Aorta (tissue), 5 donors: ENCODE measurements at regions not wholly inside any gene's neighbourhood (a gene's known extent, or its start where the extent isn't known, plus 50 kb on each side); places are given as distances from the start of the nearest gene placed in this dataset.
A peak's percentile ranks its signal among the peaks of the same experiment; 100 is the strongest.

Experiments
- ATAC-seq: fragments of 200-7000 bp; cut with Tn5 transposase; one replicate; pipeline ENCODE4 v1.9.1; 2022; ENCODE audit warnings: moderate library complexity; ENCODE audit not compliant: low FRiP score
- DNase-seq, 2 donors: peaks; one replicate each; pipeline ENCODE4 v3.0.0-alpha.2; 2020
- H3K27ac ChIP-seq, 2 donors: one replicate each; pipeline ENCODE4 v1.5.1; 2013; ENCODE audit warnings: low read length in 2 of 2, mild to moderate bottlenecking in 2 of 2, moderate library complexity in 2 of 2, control low read depth in 1 of 2, inconsistent platforms in 1 of 2, low read depth in 1 of 2
- H3K27me3 ChIP-seq, 2 donors: one replicate each; pipeline ENCODE4 v1.6.1; 2013; ENCODE audit warnings: control low read depth in 1 of 2, low read length in 1 of 2, mild to moderate bottlenecking in 1 of 2, moderate library complexity in 1 of 2; ENCODE audit not compliant: insufficient read depth in 2 of 2, control insufficient read depth in 1 of 2
- H3K36me3 ChIP-seq, 2 donors: one replicate each; pipeline ENCODE4 v1.6.1; 2013; ENCODE audit warnings: control low read depth in 1 of 2, low read length in 1 of 2, mild to moderate bottlenecking in 1 of 2; ENCODE audit not compliant: insufficient read depth in 2 of 2, control insufficient read depth in 1 of 2
- H3K4me1 ChIP-seq, 2 donors: one replicate each; pipeline ENCODE4 v1.6.1; 2013; ENCODE audit warnings: low read length in 2 of 2, control low read depth in 1 of 2, mild to moderate bottlenecking in 1 of 2, moderate library complexity in 1 of 2; ENCODE audit not compliant: insufficient read depth in 2 of 2, control insufficient read depth in 1 of 2
- H3K4me3 ChIP-seq, 2 donors: one replicate each; pipeline ENCODE4 v1.5.1; 2013; ENCODE audit warnings: low read length in 2 of 2, control low read depth in 1 of 2, mild to moderate bottlenecking in 1 of 2
- H3K9me3 ChIP-seq: one replicate; pipeline ENCODE4 v1.6.1; 2013; ENCODE audit warnings: mild to moderate bottlenecking, low read length; ENCODE audit not compliant: control insufficient read depth
- WGBS, 2 donors: extraction: QIAGEN DNeasy Blood & Tissue Kit; methylation state at CpG; one replicate each; pipeline ENCODE4 v1.1.7; 2013; 5-methylcytosine and 5-hydroxymethylcytosine counted together
- intact Hi-C, 2 donors: fragments of 100-400 bp; cut with DNase I; formaldehyde crosslinking; loops; one replicate each; pipeline versions ENCODE4 v1.14.2 to v1.15.0; 2022
- donor health status: healthy with polysubstance abuse.
- donor health status: Bipolar disorder and iron deficiency.
- donor health status: DM: no; HTN: no; CAD: no.
- donor health status: DM: no; HTN: no; CAD: no.
- donor health status: DM: yes; HTN: yes; CAD: no.

DNA sequence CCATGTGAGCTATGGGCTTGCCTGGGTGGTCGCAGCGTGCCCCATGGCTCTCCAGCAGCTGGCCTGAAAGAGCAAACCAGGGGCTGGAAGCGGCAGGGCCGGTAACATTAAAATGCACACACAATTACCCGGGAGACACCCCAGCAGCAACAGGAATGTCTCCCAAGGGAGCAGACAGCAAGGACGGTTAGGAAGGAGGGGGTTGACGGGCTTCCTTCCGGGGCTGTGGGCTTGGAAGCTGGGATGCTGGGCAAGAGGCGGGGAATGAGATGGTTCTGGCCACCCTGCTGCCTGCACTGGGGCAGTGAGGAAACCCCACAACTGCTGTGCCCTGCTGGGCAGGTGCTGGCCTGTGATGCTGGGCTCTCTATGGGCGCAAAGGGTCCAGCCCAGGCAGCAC lies 71.8 kb upstream of the ADAMTS2 start:
- ATAC-seq (no peak), DNase-seq (no peak)
- intact Hi-C loops: no loop called here
- H3K27ac ChIP-seq: no peak overlapping the region
- no peaks in the 10 kb centered on the region for H3K9me3 ChIP-seq
- H3K36me3 ChIP-seq: no peaks in the 10 kb centered on the region
- WGBS, 2 donors: 32 to 51% methylated on average over 8 to 10 of the region's 10 CpGs
- H3K4me1 ChIP-seq: no peaks in the 10 kb centered on the region
- no peaks in the 10 kb centered on the region for H3K27me3 ChIP-seq
- no peak overlapping the region for H3K4me3 ChIP-seq

DNA sequence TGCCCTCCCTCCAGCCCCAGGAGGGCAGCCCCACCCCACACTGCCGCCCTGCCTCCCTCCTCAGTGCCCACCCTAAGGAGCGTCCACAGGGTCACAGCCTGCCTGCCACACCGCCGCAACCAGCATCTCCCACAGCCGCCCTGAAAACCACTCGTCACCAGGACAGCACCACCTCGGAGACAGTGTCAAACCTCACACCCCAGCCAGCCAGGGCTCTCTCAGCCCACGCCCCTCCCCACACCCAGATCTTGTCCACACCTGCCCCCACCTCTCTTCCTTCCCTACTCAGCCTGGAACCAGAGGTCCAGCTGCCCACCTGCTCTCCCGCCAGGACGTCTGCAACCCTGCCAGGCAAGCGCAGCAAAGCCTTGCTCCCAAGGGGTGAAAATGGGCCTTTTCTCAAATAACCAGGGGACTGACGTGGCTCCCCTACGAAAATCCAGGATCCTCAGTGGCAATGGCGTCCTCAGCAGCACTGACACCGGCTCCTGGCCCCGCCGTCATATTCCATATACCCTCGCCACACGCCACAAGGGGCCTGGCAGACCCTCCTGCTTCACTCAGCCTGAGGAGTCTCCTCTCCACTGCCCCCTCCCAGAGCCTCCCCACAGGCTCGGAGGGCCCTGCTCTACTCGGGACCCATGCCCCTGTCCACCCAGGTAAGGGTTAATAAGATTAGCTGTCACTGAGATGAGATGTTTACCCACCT lies 71.0 kb upstream of the ADAMTS2 start:
- WGBS, 2 donors: 79 to 81% methylated on average over 17 to 21 of the region's 21 CpGs
- Histone ChIP-seq H3K9me3 (no peaks in the 10 kb centered on the region), H3K36me3 (no peaks in the 10 kb centered on the region), H3K4me3 (no peak overlapping the region), H3K4me1 (no peaks in the 10 kb centered on the region), H3K27ac (no peak overlapping the region), H3K27me3 (no peaks in the 10 kb centered on the region)
- intact Hi-C loops: no loop called here
- DNase-seq: peak in 1 of 2 donors; percentile 49
- no peak for ATAC-seq

DNA sequence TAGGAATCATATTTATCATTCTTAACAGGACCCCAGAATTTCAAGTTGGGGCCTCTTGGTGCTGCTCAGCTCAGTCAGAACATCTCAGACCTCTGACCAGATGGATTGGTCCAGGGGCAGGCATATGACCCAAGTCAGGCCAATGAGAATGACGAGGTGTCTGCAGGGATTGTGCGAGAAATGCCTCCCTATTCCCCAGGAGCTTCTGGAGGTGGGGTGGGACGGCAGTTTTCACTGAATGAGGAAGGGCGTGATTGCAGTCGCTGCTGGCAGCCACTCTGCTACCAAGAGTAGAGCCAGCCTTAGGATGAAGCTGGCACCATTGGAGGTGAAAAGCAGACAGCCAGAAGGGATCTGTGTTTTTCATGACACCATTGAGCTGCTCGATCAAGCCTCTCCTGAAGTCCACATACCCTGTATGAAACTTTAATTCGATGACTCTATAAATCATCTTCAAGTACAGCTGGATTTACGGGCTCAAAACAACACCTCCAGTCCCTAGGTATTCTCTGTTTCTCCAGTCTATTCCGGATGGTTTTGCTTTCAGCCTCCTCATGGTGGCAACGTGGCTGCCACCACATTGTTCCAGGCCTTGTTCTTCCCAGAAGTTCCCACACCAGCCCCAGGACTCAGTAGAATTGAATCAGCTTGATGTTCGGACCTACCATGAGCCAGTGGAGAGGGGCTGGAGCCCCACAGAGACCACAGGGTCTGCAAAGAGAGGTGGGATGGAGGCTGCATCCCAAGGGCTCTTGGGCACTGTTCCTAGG lies 70.2 kb upstream of the ADAMTS2 start:
- H3K4me1 ChIP-seq: no peaks in the 10 kb centered on the region
- ATAC-seq (no peak), DNase-seq (no peak)
- intact Hi-C loops: no loop called here
- H3K9me3 ChIP-seq: no peaks in the 10 kb centered on the region
- no peaks in the 10 kb centered on the region for H3K27me3 ChIP-seq
- WGBS, 2 donors: 90 to 91% methylated on average over 11 of the region's 11 CpGs
- no peaks in the 10 kb centered on the region for H3K36me3 ChIP-seq
- no peak overlapping the region for H3K27ac ChIP-seq
- H3K4me3 ChIP-seq: no peak overlapping the region

DNA sequence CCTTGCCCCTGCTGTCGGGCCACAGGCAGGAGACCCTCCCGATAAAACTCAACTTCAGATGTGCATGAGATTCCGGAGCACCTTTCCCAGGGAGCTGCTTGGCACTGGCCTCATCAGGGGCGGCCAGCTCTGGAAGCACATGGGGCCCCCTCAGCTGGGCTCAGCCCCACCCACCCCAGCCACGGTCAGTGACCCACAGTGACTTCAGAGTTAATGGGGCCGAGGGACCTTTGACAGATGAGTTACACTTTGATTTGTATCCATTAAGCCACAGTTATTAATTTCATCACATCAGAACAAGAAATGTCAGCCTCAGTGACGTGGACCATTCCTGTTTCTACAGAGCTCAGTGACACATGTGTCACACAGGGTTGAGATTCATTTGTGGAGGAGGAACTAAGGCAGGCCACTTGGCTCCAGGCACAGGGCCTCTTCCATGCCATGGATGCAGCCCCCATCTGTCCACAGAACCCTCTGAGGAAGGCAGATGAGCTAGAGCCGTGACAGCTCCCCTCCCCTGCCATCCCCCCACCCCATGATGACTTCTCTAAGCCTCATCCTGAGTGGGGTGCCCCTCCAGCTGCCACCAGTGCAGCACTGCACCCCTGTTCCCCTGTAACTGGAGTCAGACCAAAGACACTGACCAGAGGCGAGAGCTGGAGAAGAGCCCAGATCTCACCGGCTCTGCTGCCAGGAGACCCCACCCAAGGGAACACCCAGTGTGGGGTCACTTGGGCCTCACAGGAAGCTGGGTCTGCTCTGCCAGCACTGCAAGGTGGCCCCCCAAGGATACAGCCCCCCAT lies 69.4 kb upstream of the ADAMTS2 start:
- Histone ChIP-seq H3K9me3 (no peaks in the 10 kb centered on the region), H3K4me1 (no peaks in the 10 kb centered on the region), H3K27me3 (no peaks in the 10 kb centered on the region), H3K36me3 (no peaks in the 10 kb centered on the region), H3K27ac (no peak overlapping the region), H3K4me3 (no peak overlapping the region)
- intact Hi-C loops: no loop called here
- DNase-seq: peak in 1 of 2 donors; percentile 43
- no peak for ATAC-seq
- 63 to 71% methylated on average over 10 of the region's 10 CpGs for WGBS, 2 donors

DNA sequence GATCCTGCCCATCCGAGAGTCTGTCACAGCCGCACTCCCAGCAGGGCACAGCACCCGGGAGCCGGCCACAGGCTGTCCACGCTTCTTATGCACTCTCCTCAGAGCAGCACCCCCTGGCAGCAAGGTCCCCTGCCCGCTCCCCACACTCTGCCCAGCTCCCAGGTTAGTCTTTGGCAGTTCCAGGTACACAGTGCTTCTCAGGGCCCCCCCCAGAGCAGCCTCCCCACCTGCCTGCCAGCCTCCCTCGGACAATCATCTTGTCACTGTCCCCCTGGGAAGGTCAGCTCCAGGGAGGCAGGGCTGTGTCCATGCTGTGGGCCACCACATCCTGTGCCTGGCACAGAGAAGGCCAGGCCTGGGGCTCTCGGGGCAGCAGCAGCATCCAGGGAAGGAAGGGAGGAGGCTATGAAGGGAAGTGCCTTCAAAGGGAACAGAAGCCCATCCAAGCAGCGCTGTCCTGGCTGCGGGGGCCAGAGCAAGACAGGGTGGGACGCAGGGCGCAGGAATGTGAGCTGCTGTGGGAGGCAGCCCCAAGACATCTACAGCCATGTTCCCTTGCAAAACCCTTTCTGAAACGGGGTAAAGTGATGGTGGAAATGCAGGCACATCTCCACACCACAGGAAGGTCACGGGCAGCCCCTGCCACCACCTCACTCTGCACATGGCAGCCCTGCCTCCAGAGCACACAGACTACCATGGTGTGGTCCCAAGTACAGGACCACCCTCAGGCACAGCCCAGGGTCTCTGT lies 68.6 kb upstream of the ADAMTS2 start:
- Histone ChIP-seq H3K27ac (no peak overlapping the region), H3K9me3 (no peaks in the 10 kb centered on the region), H3K4me1 (no peaks in the 10 kb centered on the region), H3K27me3 (no peaks in the 10 kb centered on the region), H3K36me3 (no peaks in the 10 kb centered on the region), H3K4me3 (no peak overlapping the region)
- DNase-seq (peak in 1 of 2 donors; percentile 55), ATAC-seq (no peak)
- 85 to 89% methylated on average over 14 of the region's 14 CpGs for WGBS, 2 donors
- intact Hi-C loops: no loop called here

GRCh38 chr5:179413086-179413690 lies 67.9 kb upstream of the ADAMTS2 start:
- intact Hi-C loops: no loop called here
- 86% methylated on average over 11 of the region's 11 CpGs for WGBS, 2 donors
- ATAC-seq: no peak
- no peaks in the 10 kb centered on the region for H3K4me1 ChIP-seq
- H3K27ac ChIP-seq: no peak overlapping the region
- no peaks in the 10 kb centered on the region for H3K27me3 ChIP-seq
- H3K36me3 ChIP-seq: no peaks in the 10 kb centered on the region
- no peaks in the 10 kb centered on the region for H3K9me3 ChIP-seq
- H3K4me3 ChIP-seq: no peak overlapping the region
- no peak for DNase-seq

DNA sequence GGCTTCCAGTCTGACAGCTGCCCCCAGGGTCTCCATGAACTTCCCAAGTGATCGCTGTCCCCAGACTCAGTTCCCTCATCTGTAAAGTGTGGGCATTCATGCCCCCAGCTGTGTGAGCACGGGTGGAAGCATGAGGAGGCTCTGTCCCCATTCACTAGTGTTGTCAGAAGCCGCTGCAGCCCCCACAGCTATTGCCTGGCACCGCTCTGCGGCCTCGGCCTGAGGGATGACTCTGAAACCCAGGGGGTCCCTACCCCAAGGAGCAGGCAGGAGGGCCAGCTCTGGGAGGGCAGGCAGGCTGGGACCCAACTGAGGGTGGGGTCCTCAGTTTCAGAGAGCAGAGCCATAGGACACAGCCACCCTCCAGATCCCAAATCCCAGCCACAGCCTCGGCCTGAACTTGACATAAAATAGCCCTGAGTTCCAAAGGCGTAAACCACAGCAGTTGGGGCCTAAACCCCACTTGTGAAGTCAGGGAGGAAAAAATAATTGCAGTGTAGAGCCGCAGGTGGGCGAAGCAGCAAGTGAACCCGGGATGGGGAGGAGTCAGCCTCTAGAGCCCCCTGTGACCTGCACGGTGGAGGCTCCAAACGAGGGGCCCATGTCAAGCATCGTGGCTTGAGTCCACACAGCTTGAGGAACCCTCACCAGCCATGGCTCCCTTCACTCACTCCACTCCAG lies 66.0 kb upstream of the ADAMTS2 start:
- 92 to 93% methylated on average over 14 of the region's 14 CpGs for WGBS, 2 donors
- intact Hi-C loops: no loop called here

More for the DNA sequence above, 66.0 kb upstream of the ADAMTS2 start:
- Histone ChIP-seq H3K4me3 (no peak overlapping the region), H3K27ac (no peak overlapping the region), H3K4me1 (no peaks in the 10 kb centered on the region), H3K36me3 (no peaks in the 10 kb centered on the region), H3K27me3 (no peaks in the 10 kb centered on the region), H3K9me3 (no peaks in the 10 kb centered on the region)
- peak in 1 of 2 donors; percentile 53 for DNase-seq
- ATAC-seq: no peak
